ENCODE measurements at regions not wholly inside any gene's neighbourhood (a gene's known extent, or its start where the extent isn't known, plus 50 kb on each side); places are given as distances from the start of the nearest gene placed in this dataset.

- intact Hi-C loops (cut with micrococcal nuclease) = no loop called here
- Histone ChIP-seq H3K18ac (ENCODE audit: low read depth, low read length) (no peak overlapping the region), H4K91ac (ENCODE audit: insufficient read depth, low read depth, low read length) (no peak overlapping the region), H3K9me3 (ENCODE audit: control insufficient read depth, insufficient read depth, low read length) (peaks cover 6% of the 10 kb centered on the region), H3K36me3 (ENCODE audit: control insufficient read depth, insufficient read depth, low read length) (no peaks in the 10 kb centered on the region), H3K4ac (ENCODE audit: low read depth, low read length) (no peak overlapping the region), H2AK9ac (replicated peaks; ENCODE audit: low read depth, low read length, poor library complexity) (no peak overlapping the region), H3K9ac (ENCODE audit: low read depth, low read length) (no peak overlapping the region), H3K4me2 (ENCODE audit: low read depth, low read length) (no peak overlapping the region), H4K20me1 (ENCODE audit: insufficient read depth, low read length) (no peaks in the 10 kb centered on the region), H3K23ac (ENCODE audit: low read depth, low read length) (no peak overlapping the region), H3K14ac (replicated peaks; ENCODE audit: low read depth, low read length) (no peak overlapping the region), H3K4me1 (ENCODE audit: control insufficient read depth, insufficient read depth, low read length) (no peaks in the 10 kb centered on the region), H4K8ac (ENCODE audit: low read depth in 2 of 2, low read length in 2 of 2) (no peak overlapping the region), H2BK5ac (ENCODE audit: low read depth, low read length, poor library complexity, severe bottlenecking) (no peak overlapping the region), H2AK5ac (ENCODE audit: low read depth, low read length) (no peak overlapping the region), H2BK120ac (ENCODE audit: low read depth, low read length) (no peak overlapping the region), H3K79me1 (ENCODE audit: low read depth in 1 of 2, low read length in 2 of 2) (no peaks in the 10 kb centered on the region), H3K9me1 (ENCODE audit: insufficient read depth, low read length) (no peaks in the 10 kb centered on the region), H3K56ac (ENCODE audit: extremely low read depth, insufficient read depth, low read length) (no peak overlapping the region), H2BK20ac (ENCODE audit: low read depth, low read length) (no peak overlapping the region), H3K27ac (ENCODE audit: insufficient read depth, low read length) (no peak overlapping the region), H3K27me3 (ENCODE audit: control insufficient read depth, insufficient read depth, low read length) (no peaks in the 10 kb centered on the region), H2BK15ac (ENCODE audit: low read depth, low read length) (no peak overlapping the region), H2AFZ (replicated peaks; ENCODE audit: low read length, poor library complexity) (no peak overlapping the region), H4K5ac (ENCODE audit: low read depth, low read length) (no peak overlapping the region), H3K4me3 (ENCODE audit: insufficient read depth, low read depth, low read length) (no peak overlapping the region)
- 85% methylated on average over 10 of the region's 23 CpGs; no CpG with 5 or more reads in 1 of the 2 experiments for WGBS, 2 experiments (ENCODE audit: extremely low coverage in 2 of 2, insufficient read length in 1 of 2)
- no peak for ATAC-seq (ENCODE audit: low read depth)
- in situ Hi-C loops (cut with MboI; ENCODE audit: low sequenced_read_pairs) = no loop called here
- no peak for TF ChIP-seq MAFK (IDR thresholded peaks at IDR 0.05; ENCODE audit: low read depth, low read length)
- TF ChIP-seq RFX5 (IDR thresholded peaks at IDR 0.05; ENCODE audit: low read depth, low read length) = no peak
- TF ChIP-seq CHD1 (IDR thresholded peaks at IDR 0.05; ENCODE audit: low read depth, low read length) = no peak
- TF ChIP-seq, protein P1, sequence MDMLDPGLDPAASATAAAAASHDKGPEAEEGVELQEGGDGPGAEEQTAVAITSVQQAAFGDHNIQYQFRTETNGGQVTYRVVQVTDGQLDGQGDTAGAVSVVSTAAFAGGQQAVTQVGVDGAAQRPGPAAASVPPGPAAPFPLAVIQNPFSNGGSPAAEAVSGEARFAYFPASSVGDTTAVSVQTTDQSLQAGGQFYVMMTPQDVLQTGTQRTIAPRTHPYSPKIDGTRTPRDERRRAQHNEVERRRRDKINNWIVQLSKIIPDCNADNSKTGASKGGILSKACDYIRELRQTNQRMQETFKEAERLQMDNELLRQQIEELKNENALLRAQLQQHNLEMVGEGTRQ (IDR thresholded peaks at IDR 0.05; ENCODE audit: low read depth, low read length) = no peak
- TF ChIP-seq POLR2A (IDR thresholded peaks at IDR 0.05; ENCODE audit: low read depth, low read length) = no peak
- TF ChIP-seq RAD21 (IDR thresholded peaks at IDR 0.05; ENCODE audit: low read length) = no peak
- TF ChIP-seq, protein P2, sequence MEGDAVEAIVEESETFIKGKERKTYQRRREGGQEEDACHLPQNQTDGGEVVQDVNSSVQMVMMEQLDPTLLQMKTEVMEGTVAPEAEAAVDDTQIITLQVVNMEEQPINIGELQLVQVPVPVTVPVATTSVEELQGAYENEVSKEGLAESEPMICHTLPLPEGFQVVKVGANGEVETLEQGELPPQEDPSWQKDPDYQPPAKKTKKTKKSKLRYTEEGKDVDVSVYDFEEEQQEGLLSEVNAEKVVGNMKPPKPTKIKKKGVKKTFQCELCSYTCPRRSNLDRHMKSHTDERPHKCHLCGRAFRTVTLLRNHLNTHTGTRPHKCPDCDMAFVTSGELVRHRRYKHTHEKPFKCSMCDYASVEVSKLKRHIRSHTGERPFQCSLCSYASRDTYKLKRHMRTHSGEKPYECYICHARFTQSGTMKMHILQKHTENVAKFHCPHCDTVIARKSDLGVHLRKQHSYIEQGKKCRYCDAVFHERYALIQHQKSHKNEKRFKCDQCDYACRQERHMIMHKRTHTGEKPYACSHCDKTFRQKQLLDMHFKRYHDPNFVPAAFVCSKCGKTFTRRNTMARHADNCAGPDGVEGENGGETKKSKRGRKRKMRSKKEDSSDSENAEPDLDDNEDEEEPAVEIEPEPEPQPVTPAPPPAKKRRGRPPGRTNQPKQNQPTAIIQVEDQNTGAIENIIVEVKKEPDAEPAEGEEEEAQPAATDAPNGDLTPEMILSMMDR (conservative IDR thresholded peaks at IDR 0.05; ENCODE audit: low read depth, low read length) = no peak
- no peak for TF ChIP-seq FOS (IDR thresholded peaks at IDR 0.05; ENCODE audit: low read depth, low read length)
- TF ChIP-seq MAZ (IDR thresholded peaks at IDR 0.05; ENCODE audit: borderline replicate concordance, low read depth, low read length) = no peak
- no peak for TF ChIP-seq NFE2L2 (IDR thresholded peaks at IDR 0.05; ENCODE audit: low read depth, low read length)
- no peak for TF ChIP-seq BHLHE40 (IDR thresholded peaks at IDR 0.05; ENCODE audit: low read depth, low read length)
- TF ChIP-seq CEBPB (IDR thresholded peaks at IDR 0.05; ENCODE audit: low read depth, low read length) = no peak
- no peak for TF ChIP-seq RCOR1 (IDR thresholded peaks at IDR 0.05; ENCODE audit: insufficient replicate concordance, low read length)
- no peak for TF ChIP-seq MXI1 (IDR thresholded peaks at IDR 0.05; ENCODE audit: borderline replicate concordance, low read depth, low read length)
- no peak for DNase-seq
- dilution Hi-C loops (cut with HindIII; ENCODE audit: low sequenced_read_pairs, unreplicated experiment) = no loop called here
- POLR2A ChIA-PET (ENCODE audit: unreplicated experiment) = no interaction called here
- CTCF ChIA-PET = no interaction called here
- BruUV-seq (replicated peaks) = no TSS peak
These were observed 569.2 kb downstream of the ZBBX start for GRCh38 chr3:166810741-166811445.

All from IMR-90 (cell line).